Fibroblast of lung (primary cell): ENCODE measurements at regions not wholly inside any gene's neighbourhood (a gene's known extent, or its start where the extent isn't known, plus 50 kb on each side); places are given as distances from the start of the nearest gene placed in this dataset.

Experiments used
- EZH2 ChIP-seq: IDR thresholded peaks from 2 replicates; pipeline ENCODE4 v1.5.1; 2012; ENCODE audit warnings: low read length, control low read depth, mild to moderate bottlenecking; ENCODE audit errors: missing control alignments
- TF ChIP-seq, protein P1 (sequence below), 2 donors: IDR thresholded peaks in 1 of 2; conservative IDR thresholded peaks in 1 of 2; 1 replicate in 1 of 2; 2 replicates in 1 of 2; pipeline ENCODE4 v1.5.1; 2011 to 2012; ENCODE audit warnings: low read length in 2 of 2, control low read depth in 1 of 2, inconsistent platforms in 1 of 2, low read depth in 1 of 2, mild to moderate bottlenecking in 1 of 2

DNA sequence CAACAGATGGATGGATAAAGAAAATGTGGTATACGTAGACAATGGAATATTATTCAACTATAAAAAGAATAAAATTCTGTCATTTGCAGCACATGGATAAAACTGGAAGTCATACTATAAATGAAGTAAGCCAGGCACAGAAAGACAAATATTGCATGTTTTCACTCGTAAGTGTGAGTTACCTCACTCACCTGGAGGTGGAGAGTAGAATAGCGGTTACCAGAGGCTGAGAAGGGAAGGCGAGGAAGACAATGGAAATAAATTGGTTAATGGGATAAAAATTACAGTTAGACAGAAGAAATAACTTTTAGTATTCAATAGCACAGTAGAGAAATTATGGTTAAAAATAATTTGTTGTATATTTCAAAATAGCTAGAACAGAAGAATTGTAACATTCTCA, 141.6 kb downstream of the EFHB start:
- TF ChIP-seq, protein P1, sequence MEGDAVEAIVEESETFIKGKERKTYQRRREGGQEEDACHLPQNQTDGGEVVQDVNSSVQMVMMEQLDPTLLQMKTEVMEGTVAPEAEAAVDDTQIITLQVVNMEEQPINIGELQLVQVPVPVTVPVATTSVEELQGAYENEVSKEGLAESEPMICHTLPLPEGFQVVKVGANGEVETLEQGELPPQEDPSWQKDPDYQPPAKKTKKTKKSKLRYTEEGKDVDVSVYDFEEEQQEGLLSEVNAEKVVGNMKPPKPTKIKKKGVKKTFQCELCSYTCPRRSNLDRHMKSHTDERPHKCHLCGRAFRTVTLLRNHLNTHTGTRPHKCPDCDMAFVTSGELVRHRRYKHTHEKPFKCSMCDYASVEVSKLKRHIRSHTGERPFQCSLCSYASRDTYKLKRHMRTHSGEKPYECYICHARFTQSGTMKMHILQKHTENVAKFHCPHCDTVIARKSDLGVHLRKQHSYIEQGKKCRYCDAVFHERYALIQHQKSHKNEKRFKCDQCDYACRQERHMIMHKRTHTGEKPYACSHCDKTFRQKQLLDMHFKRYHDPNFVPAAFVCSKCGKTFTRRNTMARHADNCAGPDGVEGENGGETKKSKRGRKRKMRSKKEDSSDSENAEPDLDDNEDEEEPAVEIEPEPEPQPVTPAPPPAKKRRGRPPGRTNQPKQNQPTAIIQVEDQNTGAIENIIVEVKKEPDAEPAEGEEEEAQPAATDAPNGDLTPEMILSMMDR (conservative IDR thresholded peaks at IDR 0.05 in 1 of 2, IDR thresholded peaks at IDR 0.05 in 1 of 2; ENCODE audit: low read depth in 1 of 2, low read length in 2 of 2), result no peak
- no peak for TF ChIP-seq EZH2
